ENCODE measurements at regions not wholly inside any gene's neighbourhood (a gene's known extent, or its start where the extent isn't known, plus 50 kb on each side); places are given as distances from the start of the nearest gene placed in this dataset.
A peak's percentile ranks its signal among the peaks of the same experiment; 100 is the strongest.

DNA sequence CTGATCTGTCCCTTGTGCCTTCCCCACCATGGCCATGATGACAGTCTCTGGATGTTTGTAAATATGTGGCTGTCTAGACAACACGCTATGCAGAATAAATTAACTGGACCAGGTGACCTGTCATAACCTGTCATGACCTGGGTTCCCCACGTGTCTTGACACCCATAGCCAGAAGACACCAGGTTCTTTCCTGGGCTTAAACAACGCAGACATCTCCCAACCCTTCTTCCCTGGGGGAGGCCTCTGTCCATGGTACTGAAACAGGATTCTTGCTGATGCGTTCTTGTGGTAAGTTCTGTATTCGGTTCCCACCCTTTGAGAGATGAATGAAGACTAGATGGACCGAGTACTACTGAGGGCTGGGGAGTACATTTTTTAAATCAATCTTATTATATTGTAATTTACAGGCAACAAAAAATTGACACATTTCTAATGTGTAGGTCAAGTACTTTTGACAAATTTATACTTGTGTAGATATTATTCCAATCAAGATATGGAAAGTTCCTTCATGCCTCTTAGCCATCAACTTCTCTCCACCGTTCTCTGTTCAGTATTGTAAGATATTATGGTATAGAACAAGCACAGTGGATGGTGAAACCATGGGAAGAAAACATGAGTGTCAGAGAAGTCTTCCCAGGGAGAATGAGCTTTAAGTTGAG is 738.8 kb downstream of the PTPRU start:
- no peaks in the 10 kb centered on the region for H3K4me1 Mint-ChIP-seq
- H3K27me3 Mint-ChIP-seq (ENCODE audit: low read depth in 3 of 3) = peaks cover 3 to 14% (median 4%) of the 10 kb centered on the region in 3 donors
- peaks cover 0 to 8% (median under 1%) of the 10 kb centered on the region in 6 donors for H3K9me3 Mint-ChIP-seq
- H3K27ac Mint-ChIP-seq = no peak overlapping the region
- H3K36me3 Mint-ChIP-seq = no peaks in the 10 kb centered on the region
- peak in 1 of 3 donors; percentile 5 for DNase-seq
- H3K4me3 Mint-ChIP-seq = no peak overlapping the region

DNA sequence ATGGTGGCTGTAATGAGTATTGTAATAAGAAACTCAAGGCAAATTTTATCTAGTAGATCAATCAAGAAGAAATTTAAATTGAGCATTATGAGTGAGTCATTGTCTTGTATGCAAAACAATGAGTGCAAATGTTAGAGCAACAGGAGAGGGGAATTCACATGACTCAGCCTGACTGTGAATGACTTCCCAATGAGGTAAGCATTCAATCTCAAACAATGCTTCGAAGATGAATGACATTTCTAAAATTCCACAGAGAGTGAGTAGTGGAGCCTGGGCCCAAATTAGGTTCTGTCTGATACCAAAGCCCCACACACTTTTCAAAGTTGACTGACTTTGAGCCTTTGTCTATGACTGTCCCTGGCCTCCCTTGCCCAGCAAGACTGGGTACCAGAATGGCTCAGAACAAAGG is 738.0 kb downstream of the PTPRU start:
- H3K4me1 Mint-ChIP-seq = no peaks in the 10 kb centered on the region
- H3K9me3 Mint-ChIP-seq = peaks cover 0 to 8% (median under 1%) of the 10 kb centered on the region in 6 donors
- peaks cover 0 to 14% (median 4%) of the 10 kb centered on the region in 3 donors for H3K27me3 Mint-ChIP-seq (ENCODE audit: low read depth in 3 of 3)
- H3K27ac Mint-ChIP-seq = no peak overlapping the region
- H3K36me3 Mint-ChIP-seq = no peaks in the 10 kb centered on the region
- no peak overlapping the region for H3K4me3 Mint-ChIP-seq
- no peak for DNase-seq

- Mint-ChIP-seq H3K27ac (no peak overlapping the region), H3K27me3 (ENCODE audit: low read depth in 3 of 3) (peaks cover 0 to 14% (median 4%) of the 10 kb centered on the region in 3 donors), H3K36me3 (no peaks in the 10 kb centered on the region), H3K9me3 (peaks cover 0 to 6% (median under 1%) of the 10 kb centered on the region in 6 donors), H3K4me1 (no peaks in the 10 kb centered on the region), H3K4me3 (no peak overlapping the region)
- DNase-seq = no peak
Measured at GRCh38 chr1:29973406-29973805, 737.1 kb downstream of the PTPRU start.

DNA sequence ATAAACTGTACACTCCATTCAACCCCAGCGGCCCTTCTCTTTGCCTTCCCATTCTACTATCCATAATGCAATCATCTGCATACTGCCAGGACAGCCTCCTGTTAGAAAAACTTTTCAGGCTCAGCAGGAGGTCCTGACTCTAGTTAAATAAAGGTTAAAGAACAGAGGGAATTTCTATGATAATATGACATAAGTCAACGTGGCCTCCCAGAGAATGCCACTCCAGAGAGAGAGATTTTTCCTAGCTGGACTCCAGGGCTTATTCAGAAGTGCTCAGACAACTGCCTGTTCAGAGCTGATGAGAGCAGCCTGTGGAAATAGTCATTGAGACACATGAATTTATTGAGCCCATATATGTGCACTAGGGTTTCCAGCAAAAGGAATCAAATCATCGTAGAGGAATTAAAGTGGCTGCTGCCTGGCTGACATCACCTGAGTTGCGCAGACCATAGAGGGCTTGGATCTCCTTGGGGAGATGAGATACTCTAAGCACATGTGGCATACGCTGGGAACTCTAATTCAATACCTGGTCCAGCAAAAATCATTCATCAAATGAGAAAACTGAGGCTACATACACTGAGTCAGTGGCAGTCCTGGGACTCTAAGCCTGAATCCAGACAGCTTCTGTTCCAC is 736.2 kb downstream of the PTPRU start:
- no peak for DNase-seq
- Mint-ChIP-seq H3K4me1 (no peaks in the 10 kb centered on the region), H3K36me3 (no peaks in the 10 kb centered on the region), H3K9me3 (peaks cover 0 to 3% (median 0%) of the 10 kb centered on the region in 6 donors), H3K27ac (no peak overlapping the region), H3K4me3 (no peak overlapping the region), H3K27me3 (ENCODE audit: low read depth in 3 of 3) (peaks cover 0 to 14% (median 2%) of the 10 kb centered on the region in 3 donors)

- Mint-ChIP-seq H3K27ac (no peak overlapping the region), H3K36me3 (no peaks in the 10 kb centered on the region), H3K9me3 (peaks cover 0 to 2% (median 0%) of the 10 kb centered on the region in 6 donors), H3K27me3 (ENCODE audit: low read depth in 3 of 3) (peaks cover 0 to 12% (median 2%) of the 10 kb centered on the region in 3 donors), H3K4me1 (no peaks in the 10 kb centered on the region), H3K4me3 (no peak overlapping the region)
- DNase-seq = no peak
Measured at GRCh38 chr1:29971703-29972102, 735.4 kb downstream of the PTPRU start.

DNA sequence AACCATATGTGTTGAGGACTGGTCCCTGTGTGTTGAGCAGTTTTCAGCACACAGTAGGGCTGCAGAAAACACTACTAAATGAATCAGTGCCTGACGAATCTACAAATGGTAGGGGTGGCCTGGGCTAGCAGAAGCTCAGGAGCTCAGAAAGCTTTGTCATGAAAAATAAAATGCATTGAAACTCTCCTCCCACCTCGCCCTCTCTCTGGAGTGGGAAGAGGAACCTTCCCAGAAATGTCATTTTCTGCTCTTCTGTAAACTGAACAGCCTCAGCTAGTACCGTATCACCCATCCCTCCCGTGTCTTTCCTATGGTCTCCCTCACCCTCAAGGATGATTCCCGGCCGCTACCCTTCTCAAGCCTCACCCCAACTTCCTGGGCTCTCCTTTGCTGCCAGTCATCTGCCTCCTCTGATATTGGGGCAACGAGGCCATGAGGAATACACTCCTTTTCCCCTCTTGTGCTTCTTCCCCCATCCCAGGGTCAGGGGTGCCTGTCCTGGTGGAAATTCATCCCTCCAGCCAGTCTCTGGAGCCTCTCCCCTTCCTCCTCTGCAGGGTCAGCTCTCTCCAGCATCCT is 734.5 kb downstream of the PTPRU start:
- H3K9me3 Mint-ChIP-seq = peaks cover 0 to 2% (median 0%) of the 10 kb centered on the region in 6 donors
- no peaks in the 10 kb centered on the region for H3K36me3 Mint-ChIP-seq
- no peaks in the 10 kb centered on the region for H3K4me1 Mint-ChIP-seq
- no peak overlapping the region for H3K4me3 Mint-ChIP-seq
- H3K27ac Mint-ChIP-seq = no peak overlapping the region
- no peak for DNase-seq
- H3K27me3 Mint-ChIP-seq (ENCODE audit: low read depth in 3 of 3) = peaks cover 2 to 13% (median 3%) of the 10 kb centered on the region in 3 donors

DNA sequence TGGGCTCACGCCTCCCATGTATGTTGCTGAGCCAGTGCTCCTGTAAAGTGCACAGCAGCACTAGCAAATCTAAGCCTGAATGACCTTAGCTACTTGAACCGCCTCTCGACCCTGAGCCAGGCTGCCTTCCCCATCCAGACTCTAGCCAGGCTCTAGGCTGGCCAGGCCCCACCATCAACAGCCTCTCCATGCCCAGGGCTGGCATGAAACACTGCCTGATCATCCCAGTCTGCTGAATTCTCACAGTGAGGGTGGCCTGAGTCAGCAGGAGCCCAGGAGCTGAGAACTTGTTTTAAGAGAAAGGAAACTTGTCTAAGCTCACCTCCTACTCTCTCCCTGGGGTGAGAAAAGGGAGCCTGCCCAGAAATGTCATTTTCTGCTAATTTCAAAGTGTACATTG is 733.3 kb downstream of the PTPRU start:
- Mint-ChIP-seq H3K27me3 (ENCODE audit: low read depth in 3 of 3) (peaks cover 2 to 13% (median 3%) of the 10 kb centered on the region in 3 donors), H3K36me3 (no peaks in the 10 kb centered on the region)

GRCh38 chr1:29967261-29967660 is 730.9 kb downstream of the PTPRU start:
- no peak overlapping the region for H3K4me3 Mint-ChIP-seq
- DNase-seq = no peak
- H3K27ac Mint-ChIP-seq = no peak overlapping the region
- no peaks in the 10 kb centered on the region for H3K36me3 Mint-ChIP-seq
- no peaks in the 10 kb centered on the region for H3K4me1 Mint-ChIP-seq
- peaks cover 0 to 2% (median 0%) of the 10 kb centered on the region in 6 donors for H3K9me3 Mint-ChIP-seq
- peaks cover 3 to 10% (median 7%) of the 10 kb centered on the region in 3 donors for H3K27me3 Mint-ChIP-seq (ENCODE audit: low read depth in 3 of 3)

More for the DNA sequence above, 733.3 kb downstream of the PTPRU start:
- Mint-ChIP-seq H3K27ac (no peak overlapping the region), H3K4me1 (no peaks in the 10 kb centered on the region), H3K4me3 (no peak overlapping the region), H3K9me3 (peaks cover 0 to 2% (median 0%) of the 10 kb centered on the region in 6 donors)
- no peak for DNase-seq

GRCh38 chr1:29966526-29967045 is 730.3 kb downstream of the PTPRU start:
- peaks cover 3 to 7% (median 7%) of the 10 kb centered on the region in 3 donors for H3K27me3 Mint-ChIP-seq (ENCODE audit: low read depth in 3 of 3)
- no peaks in the 10 kb centered on the region for H3K4me1 Mint-ChIP-seq
- H3K27ac Mint-ChIP-seq = no peak overlapping the region
- no peak overlapping the region for H3K4me3 Mint-ChIP-seq
- peaks cover 0 to 2% (median 0%) of the 10 kb centered on the region in 6 donors for H3K9me3 Mint-ChIP-seq
- DNase-seq = no peak
- no peaks in the 10 kb centered on the region for H3K36me3 Mint-ChIP-seq

GRCh38 chr1:29964718-29965533 is 728.6 kb downstream of the PTPRU start:
- Mint-ChIP-seq H3K36me3 (no peaks in the 10 kb centered on the region), H3K9me3 (no peaks in the 10 kb centered on the region), H3K4me3 (no peak overlapping the region), H3K27me3 (ENCODE audit: low read depth in 3 of 3) (peaks cover 1 to 7% (median 2%) of the 10 kb centered on the region in 3 donors), H3K4me1 (no peaks in the 10 kb centered on the region), H3K27ac (no peak overlapping the region)
- DNase-seq = no peak

DNA sequence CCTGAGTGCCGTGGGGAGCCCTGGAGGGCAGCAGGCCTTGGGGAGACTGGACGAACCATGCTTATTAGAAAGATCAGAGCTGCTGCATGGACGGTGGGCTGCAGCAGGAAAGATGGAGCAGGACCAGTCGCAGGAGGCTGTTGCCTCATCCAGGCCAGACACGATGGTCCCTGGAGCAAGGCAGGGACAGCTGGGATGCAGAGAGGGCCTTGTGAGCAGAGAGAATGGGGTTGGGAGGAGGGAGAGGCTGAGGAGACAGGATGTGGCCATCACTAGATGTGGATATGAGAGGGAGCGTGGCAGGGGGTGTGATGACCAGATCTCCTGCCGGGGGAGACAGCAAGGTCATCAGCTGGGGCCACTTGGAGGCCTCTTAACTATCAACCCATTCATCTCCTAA is 727.6 kb downstream of the PTPRU start:
- Mint-ChIP-seq H3K27ac (no peak overlapping the region), H3K36me3 (no peaks in the 10 kb centered on the region), H3K9me3 (no peaks in the 10 kb centered on the region), H3K4me1 (no peaks in the 10 kb centered on the region), H3K27me3 (ENCODE audit: low read depth in 3 of 3) (peaks cover 1 to 7% (median 4%) of the 10 kb centered on the region in 3 donors), H3K4me3 (no peak overlapping the region)
- no peak for DNase-seq

DNA sequence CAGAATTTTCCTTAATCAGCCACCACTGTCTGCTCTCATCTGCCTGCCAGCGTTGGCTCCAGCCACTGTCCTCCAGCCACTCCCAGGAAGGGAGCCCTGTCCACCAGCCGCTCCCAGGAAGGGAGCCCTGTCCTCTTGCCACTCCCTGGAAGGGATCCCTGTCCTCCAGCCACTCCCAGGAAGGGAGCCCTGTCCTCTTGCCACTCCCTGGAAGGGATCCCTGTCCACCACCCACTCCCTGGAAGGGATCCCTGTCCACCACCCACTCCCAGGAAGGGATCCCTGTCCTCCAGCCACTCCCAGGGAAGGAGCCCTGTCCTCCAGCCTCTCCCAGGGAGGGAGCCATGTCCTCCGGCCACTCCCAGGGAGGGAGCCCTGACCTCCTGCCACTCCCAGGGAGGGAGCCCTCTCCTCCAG is 726.5 kb downstream of the PTPRU start:
- no peak for DNase-seq
- Mint-ChIP-seq H3K27ac (no peak overlapping the region), H3K4me1 (no peaks in the 10 kb centered on the region), H3K4me3 (no peak overlapping the region), H3K9me3 (no peaks in the 10 kb centered on the region), H3K27me3 (ENCODE audit: low read depth in 3 of 3) (peaks cover 1 to 7% (median 6%) of the 10 kb centered on the region in 3 donors), H3K36me3 (no peaks in the 10 kb centered on the region)

DNA sequence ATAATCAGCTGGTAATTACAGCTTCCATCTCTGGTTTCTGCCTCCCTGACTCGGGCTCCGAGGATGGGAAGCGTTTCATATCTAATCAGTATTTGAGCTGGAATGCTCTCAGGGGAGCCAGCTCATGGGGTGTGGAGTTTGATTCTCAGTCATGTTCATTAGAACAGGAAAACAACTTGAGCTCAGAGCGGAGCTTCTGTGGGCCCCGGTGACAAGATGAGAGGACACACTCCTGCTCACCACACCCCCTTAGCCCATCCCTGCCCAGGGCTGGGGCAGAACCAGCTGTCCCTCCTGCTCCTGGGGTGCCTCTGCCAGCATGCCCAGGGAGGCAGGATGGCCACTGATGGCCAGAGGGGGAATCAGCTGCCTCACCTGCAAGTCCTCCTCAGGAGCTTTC is 726.0 kb downstream of the PTPRU start:
- H3K4me3 Mint-ChIP-seq = no peak overlapping the region
- no peaks in the 10 kb centered on the region for H3K4me1 Mint-ChIP-seq
- no peak for DNase-seq
- no peak overlapping the region for H3K27ac Mint-ChIP-seq
- peaks cover 1 to 7% (median 6%) of the 10 kb centered on the region in 3 donors for H3K27me3 Mint-ChIP-seq (ENCODE audit: low read depth in 3 of 3)
- H3K36me3 Mint-ChIP-seq = no peaks in the 10 kb centered on the region
- no peaks in the 10 kb centered on the region for H3K9me3 Mint-ChIP-seq

Data from immature natural killer cell (primary cell).